ENCODE measurements at regions not wholly inside any gene's neighbourhood (a gene's known extent, or its start where the extent isn't known, plus 50 kb on each side); places are given as distances from the start of the nearest gene placed in this dataset.

- TF ChIP-seq FOXK1 (CRISPR knock-in tag; IDR thresholded peaks at IDR 0.05) = no peak
- TF ChIP-seq RELA (CRISPR knock-in tag; IDR thresholded peaks at IDR 0.05; ENCODE audit: borderline replicate concordance) = no peak
- no peak for TF ChIP-seq TEAD1 (CRISPR knock-in tag; IDR thresholded peaks at IDR 0.05)
- no peak for TF ChIP-seq ZNF232 (CRISPR knock-in tag; IDR thresholded peaks at IDR 0.05)
- no peak for TF ChIP-seq USF2 (CRISPR knock-in tag; IDR thresholded peaks at IDR 0.05)
- no peak for TF ChIP-seq CTCF (IDR thresholded peaks at IDR 0.05)
- TF ChIP-seq ZNF281 (CRISPR knock-in tag; IDR thresholded peaks at IDR 0.05) = no peak
- no peak for TF ChIP-seq USF1 (CRISPR knock-in tag; IDR thresholded peaks at IDR 0.05)
- TF ChIP-seq NR2C2 (CRISPR knock-in tag; IDR thresholded peaks at IDR 0.05) = no peak
- no peak for TF ChIP-seq MAX (CRISPR knock-in tag; IDR thresholded peaks at IDR 0.05)
- TF ChIP-seq FOXJ3 (CRISPR knock-in tag; IDR thresholded peaks at IDR 0.05; ENCODE audit: borderline replicate concordance) = no peak
Measured at GRCh38 chr11:110972640-110973039, 260.4 kb upstream of the ARHGAP20 start.
